ENCODE measurements at regions not wholly inside any gene's neighbourhood (a gene's known extent, or its start where the extent isn't known, plus 50 kb on each side); places are given as distances from the start of the nearest gene placed in this dataset.

- TF ChIP-seq CTCF (conservative IDR thresholded peaks at IDR 0.05 in 1 of 2, IDR thresholded peaks at IDR 0.05 in 1 of 2; ENCODE audit: low read depth in 1 of 2, low read length in 2 of 2), result no peak
- no peak for TF ChIP-seq EZH2 (IDR thresholded peaks at IDR 0.05; ENCODE audit: low read length, missing control alignments)
These were observed 127.4 kb upstream of the RBM19 start for GRCh38 chr12:114093520-114093919.
